ENCODE measurements at regions not wholly inside any gene's neighbourhood (a gene's known extent, or its start where the extent isn't known, plus 50 kb on each side); places are given as distances from the start of the nearest gene placed in this dataset.

- no peak overlapping the region for H3K4me3 ChIP-seq (ENCODE audit: low read depth, low read length)
- TF ChIP-seq CTCF (IDR thresholded peaks at IDR 0.05; ENCODE audit: low read depth, low read length): no peak
- in situ Hi-C loops (cut with HindIII; ENCODE audit: low sequenced_read_pairs): no loop called here
- DNase-seq (ENCODE audit: low read depth, low spot score): peak; percentile 19
Observed at GRCh38 chr20:58054780-58055373, 173.6 kb downstream of the ANKRD60 start.

GRCh38 chr20:58054082-58054779 lies 174.2 kb downstream of the ANKRD60 start:
- DNase-seq (ENCODE audit: low read depth, low spot score): no peak
- in situ Hi-C loops (cut with HindIII; ENCODE audit: low sequenced_read_pairs): no loop called here
- no peak for TF ChIP-seq CTCF (IDR thresholded peaks at IDR 0.05; ENCODE audit: low read depth, low read length)
- no peak overlapping the region for H3K4me3 ChIP-seq (ENCODE audit: low read depth, low read length)

GRCh38 chr20:58053391-58054055 lies 174.9 kb downstream of the ANKRD60 start:
- in situ Hi-C loops (cut with HindIII; ENCODE audit: low sequenced_read_pairs): no loop called here
- DNase-seq (ENCODE audit: low read depth, low spot score): no peak

GRCh38 chr20:58051367-58051766 lies 177.1 kb downstream of the ANKRD60 start:
- H3K4me3 ChIP-seq (ENCODE audit: low read depth, low read length): no peak overlapping the region
- TF ChIP-seq CTCF (IDR thresholded peaks at IDR 0.05; ENCODE audit: low read depth, low read length): no peak
- DNase-seq (ENCODE audit: low read depth, low spot score): no peak
- in situ Hi-C loops (cut with HindIII; ENCODE audit: low sequenced_read_pairs): no loop called here

More at GRCh38 chr20:58053391-58054055, 174.9 kb downstream of the ANKRD60 start:
- H3K4me3 ChIP-seq (ENCODE audit: low read depth, low read length): no peak overlapping the region
- TF ChIP-seq CTCF (IDR thresholded peaks at IDR 0.05; ENCODE audit: low read depth, low read length): no peak

DNA sequence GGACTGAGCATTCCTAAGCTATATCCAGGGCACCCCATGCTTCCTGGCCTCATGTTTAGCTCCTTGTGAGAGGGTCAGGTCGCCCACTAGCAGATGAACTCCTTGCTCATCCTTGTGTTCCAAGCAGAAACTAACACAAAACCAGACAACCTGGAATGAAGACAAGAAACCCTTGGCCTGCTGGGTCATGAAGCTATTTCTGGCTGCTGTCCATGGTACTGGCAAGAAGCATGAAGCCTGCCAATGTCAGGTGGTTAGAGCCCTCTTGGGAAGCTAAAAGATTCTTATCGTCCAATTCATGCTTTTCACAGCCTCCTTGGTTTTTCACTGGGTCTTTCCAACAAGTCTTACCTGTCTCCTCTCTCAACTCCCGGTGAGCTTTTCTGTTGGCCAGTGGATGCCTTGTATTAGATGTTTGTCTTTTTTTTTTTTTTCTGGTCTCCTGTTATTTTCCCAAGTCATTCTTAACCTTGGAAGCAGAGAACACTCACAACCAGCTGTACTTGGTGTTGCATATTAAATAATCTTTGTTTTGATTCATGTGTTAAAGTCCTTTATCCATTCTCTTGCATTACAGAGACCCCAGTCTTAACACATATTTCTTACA lies 180.3 kb downstream of the ANKRD60 start:
- in situ Hi-C loops (cut with HindIII; ENCODE audit: low sequenced_read_pairs): no loop called here
- no peak for TF ChIP-seq CTCF (IDR thresholded peaks at IDR 0.05; ENCODE audit: low read depth, low read length)
- H3K4me3 ChIP-seq (ENCODE audit: low read depth, low read length): no peak overlapping the region
- DNase-seq (ENCODE audit: low read depth, low spot score): peak; percentile 62

DNA sequence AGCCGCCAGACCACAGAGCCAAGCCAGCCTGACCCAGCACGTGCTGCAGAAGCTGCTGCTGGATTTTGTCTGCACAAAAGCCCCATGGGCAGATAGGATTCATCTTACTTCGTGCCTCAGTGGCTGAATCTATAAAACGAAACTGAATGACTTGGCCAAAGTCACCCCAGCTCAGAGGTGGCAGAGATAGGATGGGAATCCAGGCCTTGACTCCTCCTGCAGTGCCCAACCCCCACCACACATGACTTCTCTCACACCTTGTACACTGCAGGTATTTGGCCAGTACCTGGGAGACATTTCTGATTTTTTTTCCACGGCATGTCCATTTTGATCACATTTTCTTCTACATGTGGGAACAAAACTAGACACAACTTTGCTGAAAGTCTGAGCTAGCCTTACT lies 182.1 kb downstream of the ANKRD60 start:
- in situ Hi-C loops (cut with HindIII; ENCODE audit: low sequenced_read_pairs): no loop called here
- no peak overlapping the region for H3K4me3 ChIP-seq (ENCODE audit: low read depth, low read length)
- no peak for DNase-seq (ENCODE audit: low read depth, low spot score)
- TF ChIP-seq CTCF (IDR thresholded peaks at IDR 0.05; ENCODE audit: low read depth, low read length): no peak
